GM18907 (cell line): ENCODE measurements at regions not wholly inside any gene's neighbourhood (a gene's known extent, or its start where the extent isn't known, plus 50 kb on each side); places are given as distances from the start of the nearest gene placed in this dataset.

Experiments
- ATAC-seq: cut with Tn5 transposase; IDR thresholded peaks from one replicate; pipeline ENCODE4 v1.9.1; 2021; ENCODE audit warnings: mild to moderate bottlenecking, moderate library complexity; ENCODE audit not compliant: unreplicated experiment

DNA sequence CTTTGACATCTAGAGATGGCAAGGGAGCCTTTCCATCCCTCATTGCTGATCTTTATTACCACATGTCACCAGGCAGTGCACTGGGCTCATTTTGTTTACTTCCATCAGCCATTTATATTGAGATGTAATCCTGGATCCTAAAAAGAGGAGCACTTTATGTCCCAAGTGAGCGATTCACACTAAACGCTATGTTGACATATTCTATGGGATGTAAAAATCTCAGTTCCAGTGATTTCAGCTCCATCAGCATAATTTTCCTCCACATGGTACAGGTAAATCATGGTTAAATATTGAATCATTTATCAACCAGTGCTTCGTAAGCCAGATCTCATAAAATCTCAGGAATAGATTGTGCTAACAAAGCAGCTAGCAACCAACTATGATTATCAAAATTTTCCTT lies 634.8 kb upstream of the PLXNA2 start:
- ATAC-seq, result no peak

DNA sequence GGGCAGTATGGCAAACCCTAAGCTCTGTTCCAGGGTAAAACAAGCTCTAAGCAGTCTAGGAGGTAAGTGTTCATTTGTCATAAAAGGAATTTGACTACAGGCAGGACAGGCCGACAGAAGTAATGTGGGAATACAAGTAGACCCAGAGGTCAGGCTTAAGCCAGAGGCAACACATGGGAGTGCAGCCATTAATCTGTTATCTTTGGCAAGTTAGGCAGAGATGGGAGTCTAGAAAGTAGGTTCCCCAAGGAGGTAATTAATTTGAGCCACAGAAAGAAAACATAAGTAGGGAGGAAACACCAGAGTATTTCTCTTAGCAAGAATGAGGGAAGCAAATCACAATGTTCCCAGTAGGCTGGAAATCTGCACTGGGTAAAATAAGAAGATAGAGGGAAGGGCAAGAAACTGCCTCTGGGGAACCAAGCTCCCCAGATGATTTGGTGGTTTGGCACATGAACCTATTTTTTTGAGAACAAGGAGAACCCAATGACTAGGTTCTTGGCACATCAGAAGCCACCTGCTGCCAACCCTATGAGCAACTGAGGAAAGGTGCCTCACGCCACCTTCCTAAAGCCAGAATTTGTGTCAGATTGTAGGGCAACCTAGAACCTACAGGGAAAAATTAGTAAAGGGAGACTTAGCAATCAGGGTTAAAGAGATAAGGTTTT lies 636.4 kb upstream of the PLXNA2 start:
- no peak for ATAC-seq

DNA sequence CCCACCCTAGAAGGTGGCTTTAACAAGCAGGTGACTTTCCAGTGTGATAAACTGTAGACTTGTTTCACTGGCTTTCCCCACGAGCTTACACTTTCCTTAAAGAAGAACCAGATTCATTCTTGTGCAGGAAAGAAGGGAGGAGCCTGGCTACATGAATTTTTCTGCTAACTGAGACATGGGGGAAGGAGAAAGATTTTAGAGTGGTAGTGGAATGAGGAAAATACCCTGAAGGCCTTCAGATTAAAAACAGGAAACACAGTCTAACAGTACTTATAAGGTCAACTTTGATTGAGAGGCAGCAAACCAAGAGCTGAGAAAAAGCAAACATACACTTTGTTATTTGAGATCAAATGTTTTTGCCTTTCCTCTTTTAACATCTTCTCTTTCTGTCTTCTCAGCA lies 640.9 kb upstream of the PLXNA2 start:
- no peak for ATAC-seq

DNA sequence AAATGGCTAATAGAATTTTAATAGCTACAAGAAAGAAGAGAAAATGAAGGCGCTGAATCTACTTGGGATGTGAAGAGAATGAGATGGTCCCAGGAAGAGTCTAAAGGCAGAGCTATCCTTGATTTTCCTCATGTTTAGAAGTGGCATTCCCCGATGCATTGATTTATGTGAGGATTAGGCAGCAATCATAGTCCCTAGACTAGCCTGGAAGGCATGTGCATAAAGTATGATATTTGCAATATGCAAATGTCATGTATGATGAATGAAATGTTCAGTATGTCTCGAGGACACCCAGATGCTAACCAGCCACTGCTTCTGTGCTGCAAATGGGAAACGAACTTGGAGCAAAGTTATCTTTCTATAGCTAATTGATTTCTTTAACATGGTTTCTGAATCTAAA lies 641.5 kb upstream of the PLXNA2 start:
- ATAC-seq, result no peak

DNA sequence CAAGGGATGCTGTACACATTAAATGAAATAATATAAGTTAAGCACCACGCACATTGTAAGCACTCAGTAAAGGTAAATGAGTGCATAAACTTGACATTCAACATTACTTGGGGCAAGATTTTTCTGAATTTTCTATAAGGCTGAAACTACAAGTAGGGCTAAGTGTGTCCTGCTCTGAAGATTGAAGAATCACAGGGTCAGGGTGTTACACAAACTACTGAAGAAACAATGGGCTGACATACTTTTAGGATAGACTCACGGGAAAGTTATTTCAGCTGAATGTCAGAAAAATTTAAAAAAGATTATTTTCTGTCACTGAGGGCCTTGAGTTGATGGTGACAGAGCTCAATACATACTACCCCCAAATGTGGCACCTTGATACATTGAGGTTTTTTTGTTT lies 644.2 kb upstream of the PLXNA2 start:
- ATAC-seq, result no peak

DNA sequence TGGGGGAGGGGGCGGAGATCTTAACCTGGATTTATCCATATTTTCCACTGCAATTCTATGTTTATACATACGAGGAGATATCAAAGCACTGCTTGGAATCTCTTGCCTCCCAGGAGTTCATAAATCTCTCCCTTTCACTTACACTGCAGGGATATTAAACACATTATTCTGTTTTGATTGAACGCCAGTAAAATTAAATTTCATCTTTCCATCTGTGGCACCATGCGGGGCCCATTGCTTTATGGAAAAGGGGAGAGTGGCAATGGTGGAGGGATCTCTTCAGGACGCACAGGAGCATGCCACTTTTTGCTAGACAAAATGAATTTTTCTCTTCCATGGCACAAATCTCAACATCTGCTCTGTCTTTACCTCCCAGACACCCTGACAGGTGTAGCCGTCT lies 648.0 kb upstream of the PLXNA2 start:
- no peak for ATAC-seq

DNA sequence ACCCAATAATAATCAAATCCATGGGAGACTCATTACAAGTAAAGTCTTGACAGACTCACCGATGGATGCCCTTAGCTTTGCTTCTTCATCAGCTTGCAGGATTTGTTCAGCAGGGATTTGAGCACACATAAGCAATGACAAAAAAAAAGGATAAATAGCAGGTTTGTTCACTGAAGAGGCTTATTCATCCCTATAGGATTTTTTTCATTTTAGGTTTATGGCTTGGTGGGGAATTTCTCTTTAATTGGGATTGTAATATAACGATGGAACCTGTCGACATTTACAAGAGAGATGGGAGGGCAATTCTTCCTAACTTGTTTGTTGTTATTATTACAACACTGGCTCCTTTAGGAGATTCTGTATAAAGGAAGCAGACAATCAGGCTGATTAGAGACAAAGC lies 649.1 kb upstream of the PLXNA2 start:
- no peak for ATAC-seq

DNA sequence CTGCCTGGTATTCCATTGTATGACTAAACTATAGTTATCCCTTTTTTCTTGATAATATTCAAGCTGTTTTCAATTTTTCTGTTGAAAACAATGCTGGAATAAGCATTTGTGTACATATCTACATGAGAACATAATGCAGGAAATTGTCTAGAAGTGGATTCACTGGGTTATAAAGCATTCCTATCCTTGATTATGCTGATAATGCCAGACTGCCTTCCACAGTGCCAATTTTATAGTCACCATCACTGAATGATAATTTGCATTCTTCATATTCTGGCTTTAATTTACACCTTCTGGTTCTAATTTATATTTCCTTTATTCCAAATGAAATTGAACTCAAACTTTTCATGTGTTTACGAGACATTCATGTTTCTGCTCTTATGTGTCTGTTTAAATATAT lies 651.0 kb upstream of the PLXNA2 start:
- no peak for ATAC-seq

DNA sequence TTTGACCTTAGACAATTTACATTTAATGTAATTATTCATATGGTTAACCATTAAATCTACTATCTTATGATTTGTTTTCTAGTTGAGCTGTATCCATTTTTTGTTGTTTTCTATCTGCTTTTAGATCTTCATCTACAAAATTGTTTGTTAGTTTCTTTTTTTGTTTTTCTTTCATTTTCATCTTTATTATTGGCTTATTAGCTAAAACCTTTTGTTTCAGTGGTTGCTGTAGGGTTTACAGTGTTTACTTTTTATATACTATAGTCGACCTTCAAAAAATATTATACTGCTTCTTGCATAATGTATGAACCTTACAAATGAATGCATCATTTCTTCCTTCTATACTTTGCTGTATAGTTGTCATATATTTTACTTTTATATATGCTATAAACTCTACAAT lies 651.6 kb upstream of the PLXNA2 start:
- no peak for ATAC-seq

DNA sequence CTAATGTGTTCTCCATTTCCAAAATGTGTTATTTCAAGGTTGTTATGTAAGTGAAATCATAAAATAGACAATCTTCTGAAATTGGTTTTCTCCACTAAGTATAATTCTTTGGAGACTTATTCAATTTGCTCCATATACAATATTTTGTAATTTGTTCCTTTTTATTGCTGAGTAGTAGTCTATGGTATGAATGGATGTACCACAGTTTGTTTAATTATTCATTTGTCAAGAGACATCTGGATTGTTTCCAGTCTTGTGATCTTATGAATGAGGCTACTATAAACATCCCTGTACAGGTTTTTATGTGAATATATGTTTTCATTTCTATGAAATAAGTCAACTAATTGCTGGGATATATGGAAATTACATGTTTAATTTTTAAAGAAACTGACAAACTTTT lies 652.6 kb upstream of the PLXNA2 start:
- ATAC-seq, result no peak

DNA sequence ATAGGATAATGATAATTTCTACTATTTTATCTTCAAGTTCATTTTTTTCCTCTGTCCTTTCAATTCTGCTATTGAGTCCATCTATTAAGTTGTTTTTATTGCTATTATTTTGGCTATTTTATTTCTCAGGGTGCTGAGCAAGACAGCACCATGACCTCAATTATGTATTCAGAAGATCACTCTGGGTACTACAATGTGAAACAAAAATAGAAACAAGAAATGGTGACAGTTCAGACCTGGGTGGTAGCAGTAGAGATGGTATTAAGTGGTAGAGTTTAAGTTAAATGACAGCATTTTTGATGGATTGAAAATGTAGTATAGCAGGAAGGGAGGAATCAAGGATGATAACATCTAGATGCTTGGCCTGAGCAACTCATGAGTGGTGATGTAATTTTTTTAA lies 655.3 kb upstream of the PLXNA2 start:
- no peak for ATAC-seq

DNA sequence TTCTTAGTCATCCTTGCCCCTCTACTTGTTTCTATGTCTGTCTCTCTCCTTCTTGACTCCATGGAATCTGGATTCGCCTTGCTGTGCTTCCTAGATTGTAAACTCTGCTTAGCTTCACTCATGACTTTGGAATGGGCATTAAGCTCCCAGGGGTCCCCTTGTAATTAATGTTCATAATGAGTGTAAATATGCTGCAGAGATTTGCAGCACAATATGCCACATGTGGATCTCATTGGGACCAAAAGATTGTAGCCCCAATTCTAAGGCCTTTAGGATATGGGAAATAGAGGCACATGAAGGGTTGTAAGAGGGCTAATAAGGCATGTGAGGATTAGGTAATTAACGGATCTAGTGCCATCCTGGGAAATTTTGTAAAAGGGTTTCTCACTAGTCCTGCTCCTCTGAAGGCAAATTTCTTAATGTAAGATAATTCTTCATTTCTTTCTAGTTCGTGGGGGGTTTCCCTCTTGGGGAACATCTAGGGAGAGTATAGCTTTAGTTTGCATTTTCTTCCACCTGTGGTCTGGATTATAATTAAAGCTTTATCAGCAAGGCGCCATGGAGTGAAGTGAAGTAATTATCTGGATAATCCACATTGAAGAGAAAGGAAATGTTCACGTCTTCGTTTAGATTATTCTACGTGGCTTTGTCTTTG lies 659.2 kb upstream of the PLXNA2 start:
- no peak for ATAC-seq

DNA sequence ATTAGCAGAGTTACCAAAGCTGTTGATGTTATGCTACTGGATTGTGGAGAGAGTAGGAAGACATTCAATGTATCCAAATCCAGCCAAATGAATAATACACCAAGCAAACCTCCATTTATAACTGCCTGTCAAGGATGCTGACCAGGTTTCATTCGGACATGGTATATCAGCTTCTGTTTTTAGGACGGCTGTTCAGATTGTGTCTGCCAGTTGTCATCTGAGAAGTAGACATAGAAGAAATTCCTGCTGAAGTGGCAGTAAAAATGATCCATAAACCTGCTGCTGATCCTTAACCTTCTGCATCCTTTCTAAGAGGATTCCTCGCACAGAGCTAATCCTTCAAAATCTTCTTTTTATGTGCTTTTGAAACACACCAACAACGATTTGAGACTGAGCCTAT lies 663.6 kb upstream of the PLXNA2 start:
- no peak for ATAC-seq

DNA sequence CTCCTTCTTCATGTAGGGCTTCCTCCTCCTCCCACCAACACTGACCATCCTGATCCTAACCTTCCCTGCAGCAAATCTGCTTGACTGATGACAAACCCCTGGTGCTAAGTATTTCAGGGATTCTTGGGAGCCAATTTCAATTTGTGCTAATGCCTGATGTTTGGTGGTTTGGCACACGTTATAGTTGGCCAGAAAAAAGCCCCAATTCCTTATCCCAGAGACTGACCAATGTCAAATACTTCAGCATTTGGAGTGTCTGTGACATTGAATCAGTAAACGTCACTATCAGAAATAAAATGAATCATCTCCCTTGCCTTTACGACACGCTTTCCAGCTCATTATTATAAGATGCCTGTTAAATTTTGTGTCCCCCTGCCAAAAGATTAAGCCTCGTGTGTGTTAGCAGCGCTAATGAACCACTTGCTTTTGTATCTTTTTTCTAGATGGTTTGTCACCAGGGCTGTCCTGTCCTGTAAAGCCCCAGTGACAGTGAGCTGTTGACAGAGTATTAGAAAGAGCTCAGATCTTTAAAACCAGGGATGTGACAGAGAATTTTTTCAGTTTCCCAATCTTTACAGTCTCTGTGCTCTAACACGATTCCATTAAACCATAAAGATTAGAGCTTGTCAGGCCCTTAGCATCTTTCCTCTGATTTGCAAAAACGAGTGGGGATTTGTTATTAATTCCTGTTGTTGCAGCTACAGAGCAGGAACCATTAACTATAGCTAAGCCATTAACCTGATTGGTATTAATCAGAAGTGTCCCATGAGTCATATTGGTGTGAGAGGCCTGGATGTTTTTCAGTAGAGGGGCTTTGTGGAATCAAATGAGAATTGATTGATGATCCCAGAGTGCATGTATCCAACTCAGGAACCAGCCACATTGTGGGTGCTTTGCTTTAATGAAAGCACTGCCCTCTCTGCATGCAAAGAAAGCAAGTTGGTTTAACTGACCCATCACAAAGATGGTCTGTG lies 665.1 kb upstream of the PLXNA2 start:
- no peak for ATAC-seq

DNA sequence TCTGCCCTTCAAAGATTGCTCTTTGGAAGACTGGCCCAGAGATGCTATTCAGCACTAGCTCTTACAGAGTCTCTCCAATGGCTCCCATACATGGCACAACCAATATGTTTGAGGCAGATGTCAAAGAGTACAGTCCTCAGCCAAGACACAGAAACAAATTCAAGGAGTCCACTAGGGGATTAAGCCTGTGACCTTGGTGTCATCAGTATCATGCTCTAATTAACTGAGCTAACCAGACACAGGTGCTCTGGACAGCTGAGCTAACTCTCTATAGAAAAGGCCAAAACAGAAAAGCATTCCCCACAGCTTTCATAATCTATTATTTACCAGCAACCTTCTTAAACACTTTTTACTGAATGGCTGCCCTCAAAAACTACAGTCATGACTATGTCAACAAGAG lies 666.0 kb upstream of the PLXNA2 start:
- ATAC-seq, result no peak

DNA sequence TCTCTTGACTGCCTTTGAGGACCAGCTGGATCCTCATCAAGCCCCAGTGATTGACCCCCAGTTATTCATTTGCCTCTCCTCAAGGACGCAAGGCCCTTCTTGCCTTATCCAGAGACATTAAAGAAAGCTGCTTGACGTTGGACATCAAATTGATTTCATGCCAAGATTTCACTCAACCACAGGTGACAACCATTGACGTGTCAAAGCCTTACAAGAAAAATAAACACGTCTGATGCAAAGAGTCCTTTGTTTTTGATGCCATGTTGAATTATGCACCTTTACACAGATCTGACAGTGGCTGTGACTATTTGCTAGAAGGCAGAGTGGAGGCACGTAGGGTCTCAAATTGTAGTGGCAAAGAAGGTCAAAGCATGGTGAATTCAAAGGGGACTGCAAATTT lies 666.2 kb upstream of the CAMK1G start:
- no peak for ATAC-seq

DNA sequence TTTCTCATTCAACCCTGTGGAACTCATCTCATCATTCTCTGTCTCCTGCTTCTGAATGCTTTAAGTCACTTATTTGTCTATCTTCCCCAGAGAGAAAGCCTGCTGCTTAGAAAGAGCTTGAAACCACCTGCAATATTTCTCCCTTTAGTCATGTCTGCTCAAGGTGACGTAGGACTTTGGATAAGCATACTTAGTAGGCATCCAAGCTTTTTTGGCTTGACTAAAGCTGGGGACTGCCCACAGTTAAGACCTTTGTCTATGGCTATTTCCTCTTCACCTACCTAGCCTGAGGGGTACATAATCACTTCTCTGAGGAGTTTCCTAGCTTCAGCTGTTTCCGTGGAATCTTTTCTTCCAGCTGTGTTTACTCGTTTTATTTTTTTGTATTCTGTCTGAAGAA lies 665.8 kb upstream of the CAMK1G start:
- no peak for ATAC-seq

DNA sequence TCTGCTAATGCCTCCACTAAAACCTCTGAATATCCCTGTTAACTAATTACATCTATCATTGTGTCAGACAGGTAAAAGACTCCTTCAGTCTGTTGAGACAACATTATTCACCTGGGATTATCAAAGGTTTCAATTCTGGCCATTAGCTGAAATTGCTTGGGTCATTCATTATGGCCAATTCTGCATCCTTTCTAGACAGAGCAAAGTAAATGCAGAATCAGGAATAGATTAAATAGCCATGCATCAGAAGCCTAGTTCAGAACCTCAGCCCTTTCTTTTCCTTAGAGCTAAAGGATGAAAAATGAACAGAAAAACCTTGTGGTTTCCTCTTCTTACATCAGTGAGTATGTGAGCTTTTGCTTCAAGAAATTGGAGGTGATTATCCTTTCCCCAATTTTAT lies 665.4 kb upstream of the CAMK1G start:
- no peak for ATAC-seq

DNA sequence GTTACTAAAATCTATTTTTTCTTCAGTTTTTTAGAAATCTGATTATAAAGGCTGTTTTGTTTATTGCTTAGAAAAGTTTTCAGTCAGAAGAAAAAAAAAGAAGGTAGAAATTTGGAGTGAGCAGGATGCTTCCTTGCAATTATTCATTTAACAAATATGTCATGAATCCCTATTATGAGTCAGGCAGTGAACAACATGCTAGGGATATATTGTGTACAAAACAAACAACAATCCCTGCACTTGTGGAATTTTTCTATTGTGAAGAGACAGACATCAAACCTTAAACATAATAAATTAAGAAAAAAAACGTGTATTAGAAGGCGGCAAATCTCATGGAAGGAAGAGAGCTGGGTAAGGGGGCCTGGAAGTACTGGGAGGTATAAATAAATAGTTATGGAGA lies 664.1 kb upstream of the CAMK1G start:
- ATAC-seq, result no peak

DNA sequence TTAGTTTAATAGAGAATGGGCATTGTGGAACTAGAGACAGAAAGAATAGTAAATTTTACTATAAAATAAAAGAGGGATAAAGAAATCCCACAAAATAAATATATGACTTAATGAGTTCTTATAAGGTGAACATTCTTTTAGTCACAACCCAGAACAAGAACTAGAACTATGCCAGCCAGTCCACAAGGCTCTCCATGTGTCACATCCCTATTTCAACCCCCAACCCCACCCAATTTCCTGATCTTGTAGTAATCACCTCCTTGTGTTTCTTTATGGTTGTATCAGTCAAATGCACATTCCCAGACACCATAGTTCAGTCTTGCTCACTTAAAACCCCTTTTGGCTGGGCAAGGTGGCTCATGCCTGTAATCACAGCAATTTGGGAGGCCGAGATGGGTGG lies 662.3 kb upstream of the CAMK1G start:
- ATAC-seq, result no peak

DNA sequence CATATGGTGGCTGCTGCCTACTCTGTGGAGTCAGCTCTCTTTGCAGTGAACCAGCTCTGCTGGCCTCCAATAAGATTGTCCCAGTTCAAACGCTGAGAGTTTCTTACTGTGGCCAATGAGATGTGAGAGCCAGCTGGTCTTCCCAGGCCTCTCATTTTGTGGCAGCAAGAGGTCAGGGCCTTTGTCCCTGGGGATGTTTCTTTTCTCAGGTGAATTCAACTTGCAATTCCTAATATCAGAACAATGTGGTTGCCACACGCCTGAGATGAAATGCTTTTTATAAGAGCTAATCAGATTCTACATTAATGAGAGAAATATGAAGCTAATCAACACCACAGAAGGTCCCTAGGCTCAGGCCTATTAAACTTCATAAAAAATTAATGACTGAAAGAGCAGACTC lies 660.1 kb upstream of the CAMK1G start:
- no peak for ATAC-seq
